Stimulated activated CD8-positive, alpha-beta memory T cell treated with anti-CD3 and anti-CD28 coated beads, Interleukin-15, amount 100 ng/mL, for 4 hours (primary cell): ENCODE measurements at regions not wholly inside any gene's neighbourhood (a gene's known extent, or its start where the extent isn't known, plus 50 kb on each side); places are given as distances from the start of the nearest gene placed in this dataset.

Source experiments
- DNase-seq, 2 donors: peaks; one replicate each; pipeline ENCODE4 v3.0.0-alpha.2; 2020; ENCODE audit warnings: low read depth in 2 of 2

DNA sequence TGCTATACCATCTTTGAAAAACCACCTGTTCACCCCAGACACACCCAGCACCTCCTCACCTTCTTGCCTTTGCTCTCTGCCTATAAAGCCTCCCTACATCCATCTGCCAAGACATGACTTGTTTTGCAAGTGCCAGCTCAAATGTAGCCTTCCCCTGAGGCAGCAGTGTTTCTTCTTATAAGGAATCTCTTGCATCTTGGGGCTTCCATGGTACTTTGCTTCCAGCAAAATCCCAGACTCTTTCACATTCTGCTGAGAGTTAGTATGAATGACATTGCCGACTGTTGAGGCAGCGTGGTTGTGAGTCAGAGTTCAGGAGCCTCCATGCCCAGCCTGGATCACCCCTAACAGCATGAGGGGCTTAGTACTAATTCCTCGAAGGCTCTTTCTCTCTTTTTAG, 217.4 kb upstream of the RUNX1 start:
- DNase-seq: no peak

- no peak for DNase-seq
Observed at GRCh38 chr21:35265170-35265877, 216.2 kb upstream of the RUNX1 start.

DNA sequence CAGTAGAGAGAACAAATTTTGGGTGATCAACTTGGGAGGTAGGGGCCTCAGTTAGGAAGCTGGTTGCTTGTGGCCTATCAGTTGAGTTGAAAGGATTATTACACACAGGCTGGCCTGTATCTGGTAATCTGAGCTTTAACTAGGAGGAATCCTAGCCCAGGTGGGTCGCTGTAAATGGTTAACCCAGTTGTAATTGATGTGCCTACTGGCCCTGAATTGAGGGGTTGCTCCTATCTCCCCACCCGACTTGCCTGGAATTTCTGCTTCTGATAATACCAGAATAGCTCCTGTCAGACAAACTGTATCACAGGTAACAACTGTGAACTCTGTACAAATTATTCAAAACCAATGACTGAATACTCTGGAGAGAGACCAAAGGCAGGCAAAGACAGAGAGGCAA, 210.4 kb upstream of the RUNX1 start:
- no peak for DNase-seq

DNA sequence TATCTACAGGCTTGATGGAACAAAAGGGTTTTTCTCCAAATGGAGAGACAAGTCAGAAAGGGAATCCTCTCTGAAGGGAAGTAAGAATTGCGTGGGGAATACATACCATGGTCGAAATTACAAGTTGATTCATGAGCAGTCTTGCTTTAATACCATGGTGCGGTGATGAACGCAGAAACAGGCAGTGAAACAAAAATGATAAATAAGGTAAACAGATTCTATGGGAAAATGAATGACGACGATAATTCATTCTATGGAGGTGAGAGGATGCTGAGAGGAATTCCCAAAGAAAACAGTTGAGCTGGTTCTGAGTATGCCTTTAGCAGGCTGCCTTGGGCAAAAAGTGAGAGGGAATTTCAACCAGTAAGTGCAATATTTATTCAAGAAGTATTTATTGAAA, 209.4 kb upstream of the RUNX1 start:
- no peak for DNase-seq

DNA sequence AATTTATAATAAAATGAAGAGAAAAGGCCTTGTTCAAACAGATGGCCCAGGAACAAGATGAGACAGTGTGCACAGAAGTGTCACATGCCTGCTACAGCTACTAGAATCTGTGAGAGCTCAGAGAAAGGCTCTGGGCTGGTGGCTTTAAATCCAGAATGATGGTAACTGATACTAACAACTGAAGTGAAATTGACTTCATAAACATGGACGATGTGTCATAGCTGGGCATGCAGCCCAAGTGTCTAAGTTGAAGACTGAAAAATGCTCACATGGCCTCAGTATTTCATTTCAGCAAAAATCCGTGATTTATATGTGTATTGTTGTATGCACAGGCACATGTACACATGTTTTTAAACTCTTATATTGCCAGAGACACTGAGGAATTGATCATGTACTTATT, 208.3 kb upstream of the RUNX1 start:
- DNase-seq: no peak

GRCh38 chr21:35256468-35256988, 207.4 kb upstream of the RUNX1 start:
- DNase-seq: no peak

DNA sequence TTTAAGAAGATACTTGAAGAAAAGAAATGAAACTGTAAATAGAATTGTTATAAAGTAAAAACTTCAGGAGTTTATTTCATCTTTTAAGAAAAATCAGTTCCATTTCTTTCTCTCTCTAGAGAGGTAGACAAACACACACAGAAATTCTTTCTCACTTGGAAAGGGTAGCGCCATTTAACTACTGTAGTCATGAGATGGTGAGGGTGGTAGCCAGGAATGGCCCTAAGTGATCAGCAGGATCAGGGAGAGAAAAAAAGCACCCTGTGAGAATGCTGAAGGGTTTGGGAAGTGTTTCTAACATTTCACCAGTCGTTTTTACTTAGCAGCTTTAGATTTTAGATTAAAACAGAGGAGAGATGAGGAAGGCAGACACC, 205.7 kb upstream of the RUNX1 start:
- no peak for DNase-seq

- no peak for DNase-seq
Observed at GRCh38 chr21:35254006-35254764, 205.1 kb upstream of the RUNX1 start.

DNA sequence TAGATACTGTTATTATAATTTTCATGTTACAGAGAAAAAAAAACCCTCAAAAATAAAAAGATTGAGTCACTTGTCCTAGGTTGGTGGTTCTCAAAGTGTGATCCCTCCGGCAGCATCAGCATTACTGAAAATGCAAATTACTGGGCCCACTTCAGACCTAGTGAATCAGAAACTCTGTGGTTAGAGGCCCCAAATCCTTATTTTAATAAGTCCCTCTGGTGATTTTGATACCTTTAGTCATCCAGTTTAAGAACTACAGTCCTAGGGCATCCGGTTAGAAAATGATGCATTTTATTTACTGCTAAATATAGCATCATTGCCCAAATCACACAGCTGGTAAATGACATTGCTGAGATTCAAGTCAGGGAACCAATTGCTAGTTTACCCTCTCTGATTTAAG, 203.7 kb upstream of the RUNX1 start:
- DNase-seq: no peak

DNA sequence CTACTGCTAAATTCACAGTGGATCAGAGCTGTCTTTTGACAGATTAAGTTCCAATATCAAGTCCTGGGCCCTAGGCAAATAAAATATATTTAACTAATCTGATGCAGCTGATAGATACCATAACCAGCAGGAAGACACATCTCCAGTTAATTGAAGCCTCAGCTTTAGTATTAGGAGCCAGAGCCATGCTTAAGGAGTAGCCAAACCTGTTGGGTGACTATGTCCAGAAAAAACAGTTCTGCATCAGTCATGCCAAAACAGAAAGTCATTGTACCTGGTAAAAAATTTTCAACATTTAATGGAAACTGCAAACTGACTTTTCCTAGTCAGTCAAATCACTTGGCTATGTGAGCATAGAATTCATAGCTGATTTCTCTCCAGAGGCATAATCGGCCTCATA, 200.5 kb upstream of the RUNX1 start:
- DNase-seq: no peak

DNA sequence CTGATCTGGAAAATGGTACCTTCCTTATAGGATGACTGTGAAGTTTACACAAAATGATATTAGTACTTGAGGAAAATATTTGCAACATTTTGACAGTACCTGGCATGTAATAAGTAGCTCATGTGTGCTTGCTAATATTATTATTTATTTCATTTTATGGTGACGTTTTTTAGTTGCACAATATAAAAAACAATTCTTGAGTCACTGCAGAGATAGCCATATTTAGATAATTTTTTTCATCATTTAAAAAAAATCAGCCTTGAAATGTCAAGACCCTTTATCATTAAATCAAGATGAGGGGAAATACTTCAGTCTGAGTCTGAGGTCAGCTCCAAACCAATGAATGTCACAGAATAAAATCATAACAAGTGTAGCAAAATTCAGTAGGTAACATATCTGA, 196.8 kb upstream of the RUNX1 start:
- DNase-seq: no peak

GRCh38 chr21:35244514-35244913, 195.4 kb upstream of the RUNX1 start:
- DNase-seq: no peak

DNA sequence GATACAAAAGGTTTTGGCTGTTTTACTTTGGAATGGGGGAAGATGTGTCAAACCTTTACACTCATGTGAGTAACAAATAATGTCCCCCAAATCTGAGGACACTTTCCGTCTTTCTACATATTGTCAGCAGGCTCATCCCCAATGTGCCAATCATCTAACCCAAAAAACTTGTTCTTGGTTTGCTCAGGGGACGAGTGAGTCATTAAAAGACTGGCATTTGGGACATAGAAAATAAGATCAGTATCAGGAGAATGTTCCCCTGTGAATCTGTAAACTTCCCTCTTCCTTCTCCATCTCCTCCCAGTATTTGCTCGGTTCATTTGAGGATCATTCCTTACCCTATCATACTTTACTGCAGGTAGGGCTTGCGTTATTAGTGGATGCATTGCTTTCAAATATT, 194.1 kb upstream of the RUNX1 start:
- DNase-seq: no peak

DNA sequence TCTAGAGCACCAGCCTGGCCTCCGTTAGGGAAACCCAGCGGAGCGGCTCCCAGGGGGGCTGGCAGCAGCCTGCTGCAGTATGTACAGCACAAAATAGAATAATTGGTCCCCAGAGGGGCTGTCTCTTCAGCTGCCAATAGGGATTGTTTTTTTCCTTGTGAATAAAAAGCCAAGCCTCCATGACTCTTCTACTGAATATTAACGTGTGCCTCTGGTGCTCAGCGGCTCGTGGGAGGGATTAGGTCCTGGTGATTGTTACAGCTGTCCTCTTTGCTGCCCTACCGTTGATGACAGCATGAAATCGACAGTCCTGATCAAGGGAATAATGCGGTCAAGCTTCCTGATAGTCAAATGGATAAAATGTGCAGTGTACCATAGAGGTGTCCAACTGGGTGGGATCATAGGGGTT, 190.7 kb upstream of the RUNX1 start:
- no peak for DNase-seq

- no peak for DNase-seq
Observed at GRCh38 chr21:35238119-35238518, 189.0 kb upstream of the RUNX1 start.

GRCh38 chr21:35237287-35237686, 188.2 kb upstream of the RUNX1 start:
- DNase-seq: no peak

- no peak for DNase-seq
Observed at GRCh38 chr21:35236090-35236489, 187.0 kb upstream of the RUNX1 start.

- DNase-seq: no peak
Observed at GRCh38 chr21:35234725-35235124, 185.6 kb upstream of the RUNX1 start.

GRCh38 chr21:35233756-35234155, 184.7 kb upstream of the RUNX1 start:
- DNase-seq: no peak

GRCh38 chr21:35232545-35233176, 183.6 kb upstream of the RUNX1 start:
- no peak for DNase-seq

DNA sequence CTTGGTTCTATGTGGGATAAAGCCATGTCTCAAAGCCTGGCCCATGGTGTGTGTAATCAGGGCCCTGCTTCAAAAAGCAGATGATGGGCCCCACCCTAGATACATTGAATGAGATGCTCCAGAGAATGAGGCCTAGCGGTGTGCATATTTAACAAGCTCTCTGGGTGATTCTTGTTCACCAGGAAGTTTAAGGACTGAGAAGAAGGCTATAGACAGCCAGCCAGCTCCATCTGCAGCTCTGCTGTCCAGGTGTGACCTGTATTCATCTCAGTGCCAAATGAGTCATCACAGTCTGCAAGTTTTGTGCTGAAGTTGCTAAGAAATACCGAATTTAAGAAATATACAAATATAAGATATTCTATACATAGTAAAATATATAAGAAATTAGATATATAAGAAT, 182.0 kb upstream of the RUNX1 start:
- DNase-seq: no peak

GRCh38 chr21:35229290-35229689, 180.2 kb upstream of the RUNX1 start:
- DNase-seq: no peak

DNA sequence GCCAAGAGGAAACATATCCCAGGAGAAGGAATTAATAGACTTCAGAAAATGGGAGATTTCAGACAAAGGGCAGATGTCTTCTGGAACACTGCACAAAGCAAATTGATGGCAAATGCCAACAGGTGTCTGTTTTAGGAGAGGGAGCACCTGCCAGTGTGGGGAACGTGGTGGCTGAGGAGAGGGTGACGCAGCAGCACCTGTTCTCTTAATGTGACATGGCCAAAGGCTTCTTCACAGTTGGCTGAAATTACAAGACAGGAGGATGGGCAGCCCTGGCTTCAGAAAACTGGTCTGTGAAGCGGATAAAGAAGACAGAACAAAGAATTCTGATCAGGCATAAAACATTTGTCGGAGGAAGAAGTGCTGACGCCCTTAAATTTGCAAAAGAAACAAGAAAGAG, 178.7 kb upstream of the RUNX1 start:
- no peak for DNase-seq
